ENCODE measurements at regions not wholly inside any gene's neighbourhood (a gene's known extent, or its start where the extent isn't known, plus 50 kb on each side); places are given as distances from the start of the nearest gene placed in this dataset.

GRCh38 chr18:60870261-60871153 lies 462.7 kb upstream of the CDH20 start:
- Histone ChIP-seq H3K4me3 (ENCODE audit: low read length) (no peak overlapping the region), H3K36me3 (ENCODE audit: insufficient read depth, low read length) (no peaks in the 10 kb centered on the region), H3K4me2 (ENCODE audit: low read length) (no peak overlapping the region), H3K9me3 (replicated peaks; ENCODE audit: low read length) (no peaks in the 10 kb centered on the region), H3K27me3 (ENCODE audit: control insufficient read depth, insufficient read depth, low read length) (no peaks in the 10 kb centered on the region), H3K9ac (ENCODE audit: low read depth, low read length) (no peak overlapping the region), H3K4me1 (ENCODE audit: control insufficient read depth, insufficient read depth, low read length) (no peaks in the 10 kb centered on the region)

- no peak overlapping the region for H3K4me2 ChIP-seq (ENCODE audit: low read length)
- no peaks in the 10 kb centered on the region for H3K9me3 ChIP-seq (replicated peaks; ENCODE audit: low read length)
- no peak overlapping the region for H3K9ac ChIP-seq (ENCODE audit: low read depth, low read length)
- H3K4me3 ChIP-seq (ENCODE audit: low read length): no peak overlapping the region
- H3K4me1 ChIP-seq (ENCODE audit: control insufficient read depth, insufficient read depth, low read length): no peaks in the 10 kb centered on the region
- no peaks in the 10 kb centered on the region for H3K27me3 ChIP-seq (ENCODE audit: control insufficient read depth, insufficient read depth, low read length)
- H3K36me3 ChIP-seq (ENCODE audit: insufficient read depth, low read length): no peaks in the 10 kb centered on the region
These were observed 460.8 kb upstream of the CDH20 start for GRCh38 chr18:60872434-60872833.

- Histone ChIP-seq H3K36me3 (ENCODE audit: insufficient read depth, low read length) (no peaks in the 10 kb centered on the region), H3K4me2 (ENCODE audit: low read length) (no peak overlapping the region), H3K9ac (ENCODE audit: low read depth, low read length) (no peak overlapping the region), H3K27me3 (ENCODE audit: control insufficient read depth, insufficient read depth, low read length) (no peaks in the 10 kb centered on the region), H3K4me1 (ENCODE audit: control insufficient read depth, insufficient read depth, low read length) (no peaks in the 10 kb centered on the region), H3K9me3 (replicated peaks; ENCODE audit: low read length) (no peaks in the 10 kb centered on the region), H3K4me3 (ENCODE audit: low read length) (no peak overlapping the region)
These were observed 459.5 kb upstream of the CDH20 start for GRCh38 chr18:60873708-60874107.

- no peaks in the 10 kb centered on the region for H3K9me3 ChIP-seq (replicated peaks; ENCODE audit: low read length)
- H3K4me3 ChIP-seq (ENCODE audit: low read length): no peak overlapping the region
- H3K27me3 ChIP-seq (ENCODE audit: control insufficient read depth, insufficient read depth, low read length): no peaks in the 10 kb centered on the region
- H3K9ac ChIP-seq (ENCODE audit: low read depth, low read length): no peak overlapping the region
- H3K36me3 ChIP-seq (ENCODE audit: insufficient read depth, low read length): no peaks in the 10 kb centered on the region
- no peaks in the 10 kb centered on the region for H3K4me1 ChIP-seq (ENCODE audit: control insufficient read depth, insufficient read depth, low read length)
- no peak overlapping the region for H3K4me2 ChIP-seq (ENCODE audit: low read length)
These were observed 457.2 kb upstream of the CDH20 start for GRCh38 chr18:60875957-60876507.

- Histone ChIP-seq H3K4me1 (ENCODE audit: control insufficient read depth, insufficient read depth, low read length) (no peaks in the 10 kb centered on the region), H3K27me3 (ENCODE audit: control insufficient read depth, insufficient read depth, low read length) (no peaks in the 10 kb centered on the region), H3K36me3 (ENCODE audit: insufficient read depth, low read length) (no peaks in the 10 kb centered on the region), H3K9ac (ENCODE audit: low read depth, low read length) (no peak overlapping the region), H3K4me2 (ENCODE audit: low read length) (no peak overlapping the region), H3K9me3 (replicated peaks; ENCODE audit: low read length) (no peaks in the 10 kb centered on the region), H3K4me3 (ENCODE audit: low read length) (no peak overlapping the region)
These were observed 453.0 kb upstream of the CDH20 start for GRCh38 chr18:60880184-60880583.

- Histone ChIP-seq H3K4me1 (ENCODE audit: control insufficient read depth, insufficient read depth, low read length) (no peaks in the 10 kb centered on the region), H3K36me3 (ENCODE audit: insufficient read depth, low read length) (no peaks in the 10 kb centered on the region), H3K27me3 (ENCODE audit: control insufficient read depth, insufficient read depth, low read length) (no peaks in the 10 kb centered on the region), H3K4me2 (ENCODE audit: low read length) (no peak overlapping the region), H3K9ac (ENCODE audit: low read depth, low read length) (no peak overlapping the region), H3K4me3 (ENCODE audit: low read length) (no peak overlapping the region), H3K9me3 (replicated peaks; ENCODE audit: low read length) (no peaks in the 10 kb centered on the region)
These were observed 449.6 kb upstream of the CDH20 start for GRCh38 chr18:60883587-60883986.

GRCh38 chr18:60888071-60888624 lies 445.1 kb upstream of the CDH20 start:
- Histone ChIP-seq H3K4me1 (ENCODE audit: control insufficient read depth, insufficient read depth, low read length) (no peaks in the 10 kb centered on the region), H3K36me3 (ENCODE audit: insufficient read depth, low read length) (no peaks in the 10 kb centered on the region), H3K9me3 (replicated peaks; ENCODE audit: low read length) (no peaks in the 10 kb centered on the region), H3K27me3 (ENCODE audit: control insufficient read depth, insufficient read depth, low read length) (no peaks in the 10 kb centered on the region), H3K4me3 (ENCODE audit: low read length) (no peak overlapping the region), H3K9ac (ENCODE audit: low read depth, low read length) (no peak overlapping the region), H3K4me2 (ENCODE audit: low read length) (no peak overlapping the region)

- H3K4me2 ChIP-seq (ENCODE audit: low read length): no peak overlapping the region
- H3K4me1 ChIP-seq (ENCODE audit: control insufficient read depth, insufficient read depth, low read length): no peaks in the 10 kb centered on the region
- H3K27me3 ChIP-seq (ENCODE audit: control insufficient read depth, insufficient read depth, low read length): no peaks in the 10 kb centered on the region
- H3K9ac ChIP-seq (ENCODE audit: low read depth, low read length): no peak overlapping the region
- no peaks in the 10 kb centered on the region for H3K9me3 ChIP-seq (replicated peaks; ENCODE audit: low read length)
- H3K4me3 ChIP-seq (ENCODE audit: low read length): no peak overlapping the region
- no peaks in the 10 kb centered on the region for H3K36me3 ChIP-seq (ENCODE audit: insufficient read depth, low read length)
These were observed 443.8 kb upstream of the CDH20 start for GRCh38 chr18:60889442-60889841.

- H3K4me2 ChIP-seq (ENCODE audit: low read length): no peak overlapping the region
- no peaks in the 10 kb centered on the region for H3K4me1 ChIP-seq (ENCODE audit: control insufficient read depth, insufficient read depth, low read length)
- no peak overlapping the region for H3K4me3 ChIP-seq (ENCODE audit: low read length)
- no peak overlapping the region for H3K9ac ChIP-seq (ENCODE audit: low read depth, low read length)
- no peaks in the 10 kb centered on the region for H3K27me3 ChIP-seq (ENCODE audit: control insufficient read depth, insufficient read depth, low read length)
- no peaks in the 10 kb centered on the region for H3K36me3 ChIP-seq (ENCODE audit: insufficient read depth, low read length)
- no peaks in the 10 kb centered on the region for H3K9me3 ChIP-seq (replicated peaks; ENCODE audit: low read length)
These were observed 441.3 kb upstream of the CDH20 start for GRCh38 chr18:60891936-60892335.

- Histone ChIP-seq H3K9ac (ENCODE audit: low read depth, low read length) (no peak overlapping the region), H3K27me3 (ENCODE audit: control insufficient read depth, insufficient read depth, low read length) (no peaks in the 10 kb centered on the region), H3K9me3 (replicated peaks; ENCODE audit: low read length) (no peaks in the 10 kb centered on the region), H3K4me3 (ENCODE audit: low read length) (no peak overlapping the region), H3K4me1 (ENCODE audit: control insufficient read depth, insufficient read depth, low read length) (no peaks in the 10 kb centered on the region), H3K4me2 (ENCODE audit: low read length) (no peak overlapping the region), H3K36me3 (ENCODE audit: insufficient read depth, low read length) (no peaks in the 10 kb centered on the region)
These were observed 440.8 kb upstream of the CDH20 start for GRCh38 chr18:60892441-60892840.

- H3K4me3 ChIP-seq (ENCODE audit: low read length): no peak overlapping the region
- H3K27me3 ChIP-seq (ENCODE audit: control insufficient read depth, insufficient read depth, low read length): no peaks in the 10 kb centered on the region
- no peaks in the 10 kb centered on the region for H3K36me3 ChIP-seq (ENCODE audit: insufficient read depth, low read length)
- no peak overlapping the region for H3K4me2 ChIP-seq (ENCODE audit: low read length)
- H3K9me3 ChIP-seq (replicated peaks; ENCODE audit: low read length): no peaks in the 10 kb centered on the region
- no peak overlapping the region for H3K9ac ChIP-seq (ENCODE audit: low read depth, low read length)
- no peaks in the 10 kb centered on the region for H3K4me1 ChIP-seq (ENCODE audit: control insufficient read depth, insufficient read depth, low read length)
These were observed 440.4 kb upstream of the CDH20 start for GRCh38 chr18:60892855-60893254.

Measured in skeletal muscle satellite cell (primary cell).